GM21367 (cell line): ENCODE measurements at regions not wholly inside any gene's neighbourhood (a gene's known extent, or its start where the extent isn't known, plus 50 kb on each side); places are given as distances from the start of the nearest gene placed in this dataset.
A peak's percentile ranks its signal among the peaks of the same experiment; 100 is the strongest.
"Not testable (repeated sequence)": the region's sequence is repeated elsewhere in the genome, so short reads cannot be mapped to it uniquely, and the experiment has no call there.

Experiments
- ATAC-seq: cut with Tn5 transposase; IDR thresholded peaks from one replicate; pipeline ENCODE4 v1.9.1; 2021; ENCODE audit not compliant: unreplicated experiment

DNA sequence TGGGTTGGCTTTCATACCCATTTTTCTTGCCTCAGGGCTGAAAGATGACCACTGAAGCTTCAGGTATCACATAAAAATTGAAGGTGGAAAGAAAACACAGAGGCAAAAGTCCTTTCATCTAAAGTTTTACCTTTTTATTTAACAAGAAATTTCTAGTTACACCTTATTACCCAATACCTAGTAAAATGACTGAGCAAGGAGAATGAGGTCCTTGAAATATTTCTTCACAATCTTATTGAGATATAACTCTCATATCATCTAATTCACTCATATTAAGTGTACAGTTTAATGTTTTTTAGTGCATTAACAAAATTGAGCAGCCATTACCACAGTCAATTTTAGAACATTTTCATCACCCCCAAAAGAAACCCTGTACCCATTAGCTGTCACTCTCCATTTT is 112.9 kb upstream of the ADTRP start:
- ATAC-seq = no peak

DNA sequence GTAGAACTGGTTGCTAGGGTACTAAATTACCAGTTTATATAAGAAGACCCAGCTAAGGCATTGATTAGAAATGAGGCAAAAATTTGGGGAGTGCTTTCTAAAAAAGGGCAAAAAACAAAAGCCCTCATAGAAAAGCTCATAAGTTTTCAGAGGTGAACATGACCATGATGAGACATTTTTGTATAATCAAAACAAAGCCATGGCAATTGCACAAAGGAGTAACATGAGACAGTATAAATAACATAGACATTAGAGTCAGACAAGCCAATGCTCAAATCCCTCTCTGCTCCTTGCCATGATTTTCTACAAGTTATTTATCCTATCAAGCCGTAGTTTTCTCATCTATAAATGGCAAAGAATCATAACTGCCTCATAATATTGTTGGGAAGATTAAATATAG is 112.2 kb upstream of the ADTRP start:
- ATAC-seq = no peak

DNA sequence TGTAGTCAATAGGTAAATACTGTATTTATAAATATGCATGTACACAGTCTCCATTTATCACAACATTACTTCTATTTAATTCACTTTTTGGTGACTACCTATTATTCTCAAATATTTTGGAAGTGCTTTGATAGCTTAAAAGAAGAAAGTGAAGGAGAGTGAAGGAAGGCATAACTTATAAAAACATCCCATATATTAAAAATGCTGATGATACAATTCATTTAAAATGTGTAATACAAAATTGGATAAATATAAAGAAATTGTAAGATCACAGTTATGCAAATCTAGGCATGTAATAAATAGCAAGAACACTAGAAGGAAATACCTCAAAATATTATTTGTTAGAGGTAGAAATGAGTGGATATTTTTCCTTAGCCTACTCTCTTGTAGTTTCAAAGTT is 111.6 kb upstream of the ADTRP start:
- ATAC-seq = no peak

DNA sequence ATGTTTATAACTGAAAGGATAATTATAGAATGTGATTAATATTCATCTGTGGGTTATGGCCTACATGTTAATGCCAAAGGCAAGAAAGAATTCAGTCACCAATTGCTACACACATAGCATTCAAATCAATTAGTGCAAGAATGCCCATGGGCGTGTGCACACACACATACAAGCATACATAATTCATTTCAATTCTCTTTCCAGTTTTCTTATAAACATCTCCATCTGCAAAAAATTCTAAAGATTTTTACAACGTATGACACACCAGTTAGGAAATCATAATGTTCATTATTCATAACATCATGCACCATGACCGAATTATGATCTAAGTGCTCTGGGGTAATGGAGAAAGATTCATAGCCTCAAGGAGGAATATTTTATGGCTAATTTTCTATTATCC is 111.0 kb upstream of the ADTRP start:
- no peak for ATAC-seq

DNA sequence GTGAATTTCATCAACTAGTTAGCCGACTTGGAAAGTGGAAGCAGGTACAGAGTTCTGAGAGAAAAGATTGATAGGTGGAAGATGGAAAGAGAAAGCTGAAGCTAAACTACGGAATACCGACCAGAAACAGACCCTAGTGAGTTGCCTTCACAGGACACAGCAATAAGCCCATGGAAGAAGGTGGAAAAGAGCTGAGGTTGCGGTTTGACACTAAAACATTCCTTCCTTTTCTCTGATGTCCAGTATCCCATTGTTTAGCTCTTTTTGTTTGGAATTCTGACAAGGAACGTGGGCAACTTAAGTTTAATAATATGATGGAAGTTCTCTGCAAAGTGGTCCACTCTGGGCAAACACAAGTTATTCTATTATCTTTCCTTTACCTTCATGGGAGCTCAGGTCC is 110.1 kb upstream of the ADTRP start:
- ATAC-seq = no peak

DNA sequence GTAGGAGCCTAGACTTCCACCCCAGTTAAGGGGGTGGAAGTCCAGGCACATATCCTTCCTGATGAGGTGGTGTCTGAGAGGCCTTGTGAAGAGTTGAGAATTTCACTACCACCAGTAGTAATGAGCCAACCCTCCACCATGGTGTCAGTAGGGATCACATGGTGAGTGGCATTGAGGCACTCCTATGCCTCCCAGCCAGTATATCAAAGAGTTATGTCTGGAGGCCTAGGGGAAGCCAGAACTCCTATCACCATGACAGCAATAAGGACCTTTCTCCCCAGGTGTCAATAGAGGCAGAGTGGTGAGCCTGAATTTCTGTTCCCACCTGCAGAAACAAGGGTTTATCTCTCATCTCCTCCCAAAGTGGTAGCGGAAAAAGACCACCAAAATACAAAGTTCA is 106.6 kb upstream of the ADTRP start:
- ATAC-seq = no peak

DNA sequence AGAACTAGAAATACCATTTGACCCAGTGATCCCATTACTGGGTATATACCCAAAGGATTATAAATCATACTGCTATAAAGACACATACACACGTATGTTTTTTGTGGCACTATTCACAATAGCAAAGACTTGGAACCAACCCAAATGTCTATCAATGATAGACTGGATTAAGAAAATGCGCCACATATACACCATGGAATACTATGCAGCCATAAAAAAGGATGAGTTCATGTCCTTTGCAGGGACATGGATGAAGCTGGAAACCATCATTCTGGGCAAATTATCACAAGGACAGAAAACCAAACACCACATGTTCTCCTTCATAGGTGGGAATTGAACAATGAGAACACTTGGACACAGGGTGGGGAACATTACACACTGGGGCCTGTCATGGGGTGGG is 104.9 kb upstream of the ADTRP start:
- ATAC-seq = not testable (repeated sequence)

DNA sequence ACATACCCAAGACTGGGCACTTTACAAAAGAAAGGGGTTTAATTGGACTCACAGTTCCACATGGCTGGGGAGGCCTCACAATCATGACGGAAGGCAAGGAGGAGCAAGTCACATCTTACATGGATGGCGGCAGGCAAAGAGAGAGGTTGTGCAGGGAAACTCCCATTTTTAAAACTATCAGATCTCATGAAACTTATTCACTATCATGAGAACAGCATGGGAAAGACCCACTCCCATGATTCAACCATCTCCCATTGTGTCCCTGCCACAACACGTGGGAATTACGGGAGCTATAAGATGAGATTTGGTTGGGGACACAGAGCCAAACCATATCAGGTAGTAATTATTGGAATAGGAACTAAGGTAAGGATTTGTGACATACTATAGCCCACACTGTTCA is 101.6 kb upstream of the ADTRP start:
- not testable (repeated sequence) for ATAC-seq

DNA sequence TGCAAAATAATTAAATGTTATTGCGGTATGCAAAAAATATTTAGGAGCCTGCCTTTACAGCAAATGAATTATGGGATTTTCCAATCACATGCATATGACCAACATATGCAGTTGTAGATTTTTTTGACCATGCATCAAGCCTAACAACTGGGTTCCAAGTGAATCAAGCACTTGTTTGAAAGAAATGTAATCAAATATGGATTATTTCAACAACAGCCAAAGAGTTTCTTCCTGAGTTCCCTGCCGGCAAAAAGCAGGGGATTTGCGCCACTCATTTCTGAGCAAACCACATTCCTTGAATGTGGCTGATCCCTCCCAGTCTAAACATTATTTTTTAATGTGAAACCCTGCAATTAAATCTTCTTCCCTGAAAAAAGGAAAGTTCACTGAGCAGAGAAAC is 100.1 kb upstream of the ADTRP start:
- ATAC-seq = no peak

DNA sequence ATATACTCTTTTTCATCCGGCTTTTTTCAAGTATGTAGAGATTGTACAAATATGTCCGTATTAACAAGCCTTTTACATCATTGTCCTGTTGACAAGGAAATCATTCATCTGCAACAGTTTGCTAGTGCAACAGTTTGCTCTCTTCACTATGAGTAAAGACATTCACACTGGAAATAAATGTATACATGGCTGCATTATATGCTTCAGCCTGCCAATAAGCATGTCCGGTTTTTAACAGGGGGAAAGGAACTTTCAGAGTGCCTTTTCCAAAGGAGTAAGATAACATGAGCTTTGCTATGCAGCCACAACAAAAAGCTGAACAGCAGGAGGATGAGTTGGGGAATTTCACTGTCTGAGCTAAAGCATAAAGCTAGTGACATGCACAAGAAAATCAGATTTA is 99.4 kb upstream of the ADTRP start:
- ATAC-seq = no peak

DNA sequence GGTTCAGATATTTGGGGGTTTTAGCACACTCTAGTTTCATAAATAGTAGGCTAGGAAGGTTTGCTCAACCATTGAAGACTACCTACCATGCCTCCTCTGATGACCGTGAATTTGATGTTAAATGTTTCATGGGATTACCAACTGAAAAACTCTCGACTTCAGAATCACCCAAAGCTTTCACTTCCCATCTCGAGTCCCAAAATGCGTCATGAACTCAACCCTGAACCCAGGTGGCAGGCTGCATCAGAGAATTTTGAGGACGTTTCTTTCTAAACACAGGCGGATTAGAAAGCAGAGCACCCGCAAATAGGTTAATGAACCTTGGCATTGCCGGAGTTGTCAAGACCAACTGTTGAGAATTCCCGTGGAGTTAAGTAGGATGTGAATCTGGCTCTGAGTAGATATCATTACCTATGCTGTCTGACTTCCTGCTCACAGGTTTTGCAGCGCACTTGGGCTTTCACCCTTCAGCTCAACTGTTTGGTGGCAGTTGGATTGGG is 98.4 kb upstream of the ADTRP start:
- ATAC-seq = peak; percentile 81

DNA sequence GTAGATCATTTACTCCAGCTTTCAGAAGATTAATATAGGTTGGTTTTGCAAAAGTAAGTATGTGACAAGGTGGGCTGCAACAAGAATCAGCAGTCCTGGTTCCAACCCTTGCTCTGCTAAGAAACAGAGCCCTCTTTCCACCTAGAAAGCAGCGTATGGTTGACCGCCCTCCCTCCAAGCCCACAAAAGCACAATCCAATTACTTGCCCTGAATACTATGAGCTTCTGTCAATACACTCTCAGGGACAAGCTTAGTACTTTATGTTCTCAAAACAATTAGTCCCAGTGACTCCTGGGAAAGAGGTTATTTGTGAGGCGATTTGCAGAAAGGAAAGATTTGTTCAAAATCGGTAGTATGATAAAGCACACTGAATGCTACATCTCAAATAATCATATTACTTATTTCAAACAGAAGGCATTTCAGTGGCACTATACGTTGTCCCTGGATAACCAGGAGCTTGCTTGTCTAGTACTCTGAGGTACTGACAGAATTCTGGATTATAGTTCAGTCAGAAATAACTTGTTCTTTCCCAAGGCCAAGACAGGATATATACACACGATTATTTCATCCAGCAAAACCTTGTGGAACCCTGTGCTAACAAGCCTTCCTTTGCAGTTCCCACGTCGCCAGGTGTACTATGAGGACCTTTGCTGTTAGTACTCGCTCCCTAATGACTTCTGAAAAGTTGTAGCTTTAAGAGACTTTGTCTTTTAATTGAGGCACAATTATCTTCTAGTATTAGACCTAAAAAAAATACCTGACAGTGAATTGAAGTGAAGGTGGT is 96.9 kb upstream of the ADTRP start:
- no peak for ATAC-seq

DNA sequence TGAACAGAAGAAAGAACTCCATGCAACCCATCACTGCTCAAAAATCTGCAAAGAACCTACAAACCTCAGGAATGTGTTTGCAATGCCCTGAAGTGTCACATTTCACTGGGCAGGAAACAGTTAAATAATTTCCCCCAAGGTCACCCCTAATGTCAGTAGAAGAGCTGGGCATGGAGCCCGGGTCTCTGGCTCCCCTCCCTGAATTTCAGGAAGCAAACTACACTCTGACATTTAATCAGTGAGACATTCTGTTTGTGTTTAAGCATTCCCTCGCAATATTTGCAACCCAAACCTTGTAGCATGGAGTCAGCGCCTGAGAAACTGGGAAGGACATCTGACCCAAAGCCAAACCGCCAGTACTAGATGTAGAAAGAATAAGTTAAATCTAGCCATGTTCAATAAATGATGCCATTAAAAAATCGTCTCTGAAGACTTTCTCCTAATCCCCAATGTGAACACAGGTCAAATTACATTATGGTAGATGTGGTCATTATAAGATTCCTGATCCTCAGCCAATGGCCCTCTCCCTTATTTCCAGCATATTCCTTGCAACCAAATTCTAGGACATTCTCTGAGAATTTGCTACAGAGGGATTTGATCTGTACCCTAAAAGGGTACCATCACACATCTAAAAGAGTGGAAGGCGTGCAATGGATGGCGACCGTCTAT is 91.2 kb upstream of the ADTRP start:
- ATAC-seq = no peak

DNA sequence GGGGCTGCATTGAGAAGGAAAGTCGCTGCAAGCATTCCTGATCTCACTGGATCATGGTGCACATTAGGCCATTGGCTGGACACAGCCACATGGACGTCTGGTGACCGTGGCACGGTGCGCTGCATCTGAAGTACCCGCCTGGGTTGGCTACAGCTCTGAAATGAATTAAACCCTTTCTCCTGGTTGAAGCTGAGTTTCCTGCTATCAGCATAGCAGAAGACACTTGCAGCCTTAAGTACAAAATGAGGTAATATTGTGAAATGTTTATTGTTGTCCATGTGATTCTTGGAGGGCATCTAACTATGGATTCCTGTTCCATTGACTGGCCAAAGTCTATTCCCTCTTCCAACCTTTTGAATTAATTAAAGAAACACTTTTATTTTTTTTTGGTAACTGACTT is 89.8 kb upstream of the ADTRP start:
- ATAC-seq = no peak

DNA sequence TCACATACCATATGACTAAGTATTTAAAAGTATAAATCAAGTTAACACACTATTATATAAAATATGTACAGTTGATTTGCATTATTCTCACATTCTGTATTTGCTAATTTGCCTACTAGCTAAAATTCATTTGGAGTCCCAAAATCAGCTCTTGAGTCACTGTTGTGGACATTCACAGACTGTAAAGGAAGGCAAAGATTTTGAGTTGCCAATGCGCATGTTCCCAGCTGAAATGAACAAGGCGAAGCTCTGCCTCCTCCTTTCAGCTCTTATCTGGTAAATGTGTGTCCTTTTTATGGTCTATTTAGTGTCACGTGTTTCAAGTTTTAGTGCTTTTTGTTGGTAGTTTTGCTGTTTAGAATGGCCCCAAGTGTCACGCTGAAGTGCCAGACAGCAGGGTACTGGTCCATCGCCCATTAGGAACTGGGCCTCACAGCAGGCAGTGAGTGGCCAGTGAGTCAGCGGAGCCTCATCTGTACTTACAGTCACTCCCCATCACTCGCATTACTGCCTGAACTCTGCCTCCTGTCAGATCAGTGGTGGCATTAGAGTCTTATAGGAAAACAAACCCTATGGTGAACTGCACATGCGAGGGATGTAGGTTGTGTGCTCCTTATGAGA is 87.2 kb upstream of the ADTRP start:
- no peak for ATAC-seq

DNA sequence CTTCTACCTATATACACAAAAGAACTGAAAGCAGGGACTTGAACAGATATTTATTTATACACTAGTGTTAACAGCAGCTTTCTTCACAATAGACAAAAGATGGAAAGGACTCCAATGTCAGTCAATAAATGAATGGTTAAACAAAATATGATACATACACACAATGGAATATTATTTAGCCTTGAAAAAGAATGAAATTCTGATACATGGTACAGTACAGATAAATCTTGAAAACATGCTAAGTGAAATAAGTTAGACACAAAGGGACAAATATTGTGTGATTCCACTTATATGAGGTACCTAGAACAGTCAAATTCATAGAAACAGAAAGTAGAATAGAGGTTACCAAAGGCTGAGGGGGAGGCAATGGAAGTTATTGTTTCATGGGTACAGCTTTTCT is 79.8 kb upstream of the ADTRP start:
- no peak for ATAC-seq

DNA sequence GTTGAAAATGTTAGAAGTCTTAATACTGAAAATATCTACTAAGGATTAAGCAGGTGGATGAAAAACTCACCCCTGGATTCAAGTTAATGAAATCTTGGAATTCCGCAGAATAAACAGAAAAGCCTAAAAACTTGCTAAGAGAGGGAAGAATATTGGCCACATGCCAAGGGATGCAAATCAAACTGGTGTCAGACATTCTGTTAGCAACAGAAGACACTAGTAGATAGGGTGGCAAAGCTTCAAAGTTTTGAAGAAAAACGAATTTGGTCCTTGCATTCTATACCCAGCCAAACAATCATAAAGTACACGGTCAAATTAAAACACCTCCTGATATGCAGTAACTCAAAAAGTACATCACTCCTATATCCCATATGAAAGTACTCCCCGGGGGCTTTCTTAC is 77.1 kb upstream of the ADTRP start:
- ATAC-seq = no peak

DNA sequence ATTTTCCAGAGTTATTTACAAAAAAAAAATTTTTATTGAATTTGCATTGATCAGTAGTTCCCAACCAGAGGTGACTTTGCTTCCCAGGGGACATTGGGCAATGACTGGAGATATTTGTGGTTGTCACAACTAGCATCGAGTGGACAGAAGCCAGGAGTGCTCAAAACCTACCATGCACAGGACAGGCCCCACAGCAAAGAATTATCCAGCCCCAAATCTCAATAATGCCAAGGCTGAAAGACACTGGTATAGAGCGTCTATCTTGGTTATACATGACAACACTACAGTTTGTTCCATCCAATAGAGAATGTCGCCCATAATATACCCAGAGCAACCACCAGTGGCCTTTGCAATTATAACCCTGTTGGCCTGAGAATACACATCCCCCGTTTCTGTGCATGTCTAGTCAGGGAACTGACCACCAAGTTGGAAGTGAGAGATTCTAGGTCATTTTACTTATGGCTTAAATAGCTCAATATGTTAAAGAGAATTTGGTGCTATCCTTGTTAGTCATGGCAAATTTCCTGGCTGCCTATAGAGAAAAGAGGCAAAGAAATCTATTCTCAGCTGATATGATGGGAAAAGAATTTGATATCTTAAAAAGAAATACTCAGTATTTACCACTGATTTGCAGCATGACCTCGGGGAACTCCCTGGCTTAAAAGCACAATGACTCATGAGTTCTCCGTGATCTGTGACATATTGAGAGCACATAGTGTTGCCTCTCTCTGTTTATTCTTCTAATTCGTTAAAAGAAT is 76.0 kb upstream of the ADTRP start:
- ATAC-seq = no peak

DNA sequence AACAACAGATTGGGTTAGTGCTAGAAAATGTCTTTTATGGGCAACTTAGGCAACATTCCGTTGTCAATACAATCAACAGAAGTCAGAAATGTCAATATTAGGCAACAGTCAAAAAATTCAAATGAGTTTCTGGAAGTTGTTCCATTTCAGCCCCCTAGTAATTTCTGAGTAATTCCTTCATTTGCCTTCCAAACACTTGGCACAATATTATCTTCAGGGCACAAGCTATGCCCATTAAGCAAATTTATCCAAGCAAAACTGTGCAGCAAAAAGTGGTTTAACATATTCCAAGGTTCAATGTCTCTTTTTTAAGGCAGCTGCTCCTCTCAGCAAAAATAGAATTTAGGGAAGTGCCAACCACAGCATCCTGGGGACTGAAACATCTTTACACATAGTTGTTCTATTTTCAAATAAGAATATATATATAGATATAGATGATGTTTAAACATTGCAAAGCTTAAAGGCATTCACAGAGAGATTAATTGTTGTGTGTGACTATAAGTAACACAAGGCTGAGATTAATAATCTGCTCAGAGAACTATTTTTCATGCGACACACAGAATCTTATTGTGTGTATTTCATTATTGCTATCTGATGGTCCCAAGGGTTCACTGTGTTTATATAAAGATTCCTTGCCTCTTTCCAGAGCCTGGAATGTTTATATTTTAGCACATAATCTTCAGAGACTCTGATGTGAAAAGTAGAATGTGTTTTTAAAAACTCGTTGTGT is 75.2 kb upstream of the ADTRP start:
- no peak for ATAC-seq

DNA sequence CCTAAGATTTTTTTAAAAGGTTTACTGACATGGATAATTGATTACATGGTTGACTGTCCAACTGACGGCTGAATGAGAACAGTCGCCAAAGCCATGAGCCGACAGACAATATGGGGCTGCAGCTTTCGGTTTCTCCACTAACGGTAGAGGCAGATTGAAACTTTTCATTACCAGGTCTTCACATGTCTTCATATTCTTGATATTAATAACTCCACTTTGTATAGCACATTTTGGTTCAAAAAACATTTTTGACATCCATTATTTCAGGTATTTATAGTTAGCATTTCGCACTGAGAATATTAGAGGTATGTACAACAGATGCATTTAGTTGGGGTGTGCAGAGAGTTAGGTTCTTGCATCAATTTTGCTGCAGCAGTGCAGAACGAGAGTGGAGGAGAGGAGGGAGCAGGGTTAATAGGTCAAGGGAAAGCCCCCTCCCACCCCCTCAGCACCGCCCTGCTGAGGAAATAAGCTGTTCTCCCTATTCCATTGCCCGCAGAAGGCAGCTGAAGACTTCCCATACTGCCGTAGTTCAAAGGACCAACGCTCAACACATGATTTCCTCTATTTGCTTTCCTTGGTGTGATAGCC is 73.6 kb upstream of the ADTRP start:
- no peak for ATAC-seq
